Colonic mucosa (tissue), 4 donors: ENCODE measurements at regions not wholly inside any gene's neighbourhood (a gene's known extent, or its start where the extent isn't known, plus 50 kb on each side); places are given as distances from the start of the nearest gene placed in this dataset.

Experiments used
- DNase-seq: peaks from one replicate; pipeline ENCODE4 v3.0.0-alpha.2; 2020
- H3K27ac ChIP-seq: fragments of 200-600 bp; one replicate; pipeline ENCODE4 v1.8.0; 2021
- H3K27me3 ChIP-seq: fragments of 200-600 bp; one replicate; pipeline ENCODE4 v1.8.0; 2021
- H3K36me3 ChIP-seq: fragments of 200-600 bp; one replicate; pipeline ENCODE4 v1.8.0; 2021
- H3K4me1 ChIP-seq: fragments of 200-600 bp; one replicate; pipeline ENCODE4 v1.8.0; 2021; ENCODE audit warnings: mild to moderate bottlenecking
- H3K4me3 ChIP-seq: fragments of 200-600 bp; one replicate; pipeline ENCODE4 v1.8.0; 2021
- H3K9ac ChIP-seq, 2 donors: one replicate each; pipeline ENCODE4 v1.7.0; 2013; ENCODE audit warnings: control low read depth in 2 of 2, low read depth in 2 of 2, low read length in 2 of 2
- H3K9me3 ChIP-seq: fragments of 200-600 bp; one replicate; pipeline ENCODE4 v1.8.0; 2021
- CTCF ChIP-seq: fragments of 200-600 bp; IDR thresholded peaks from one replicate; pipeline ENCODE4 v1.8.0; 2022; ENCODE audit warnings: antibody characterized with exemption, mild to moderate bottlenecking
- intact Hi-C: fragments of 100-400 bp; cut with DNase I; formaldehyde crosslinking; loops from one replicate; pipeline ENCODE4 v1.14.1; 2022
- donor health status: healthy.
- donor health status: DM: no; HTN: no; CAD: no.
- donor health status: DM: no; HTN: no; CAD: no.

- H3K4me3 ChIP-seq = no peak overlapping the region
- H3K4me1 ChIP-seq = no peaks in the 10 kb centered on the region
- H3K27ac ChIP-seq = no peak overlapping the region
- TF ChIP-seq CTCF = no peak
- no peaks in the 10 kb centered on the region for H3K36me3 ChIP-seq
- intact Hi-C loops = no loop called here
- H3K9ac ChIP-seq = no peak overlapping the region
- no peak for DNase-seq
- H3K9me3 ChIP-seq = no peaks in the 10 kb centered on the region
- H3K27me3 ChIP-seq = no peaks in the 10 kb centered on the region
Observed at GRCh38 chr20:58596244-58596643, 54.8 kb upstream of the STX16 start.

- Histone ChIP-seq H3K36me3 (no peaks in the 10 kb centered on the region), H3K9me3 (no peaks in the 10 kb centered on the region), H3K27ac (no peak overlapping the region), H3K27me3 (no peaks in the 10 kb centered on the region), H3K4me3 (no peak overlapping the region), H3K9ac (no peak overlapping the region), H3K4me1 (no peaks in the 10 kb centered on the region)
- TF ChIP-seq CTCF = no peak
- intact Hi-C loops = no loop called here
- DNase-seq = peak; percentile 30
Observed at GRCh38 chr20:58595167-58595566, 55.9 kb upstream of the STX16 start.

- no peaks in the 10 kb centered on the region for H3K36me3 ChIP-seq
- no peak overlapping the region for H3K9ac ChIP-seq
- intact Hi-C loops = no loop called here
- no peak overlapping the region for H3K27ac ChIP-seq
- no peaks in the 10 kb centered on the region for H3K27me3 ChIP-seq
- H3K9me3 ChIP-seq = no peaks in the 10 kb centered on the region
- no peaks in the 10 kb centered on the region for H3K4me1 ChIP-seq
- no peak for DNase-seq
- H3K4me3 ChIP-seq = no peak overlapping the region
- TF ChIP-seq CTCF = no peak
Observed at GRCh38 chr20:58593880-58594638, 57.0 kb upstream of the STX16 start.

- Histone ChIP-seq H3K27ac (no peak overlapping the region), H3K9ac (no peak overlapping the region), H3K36me3 (no peaks in the 10 kb centered on the region), H3K4me3 (no peak overlapping the region), H3K4me1 (no peaks in the 10 kb centered on the region), H3K27me3 (no peaks in the 10 kb centered on the region), H3K9me3 (no peaks in the 10 kb centered on the region)
- intact Hi-C loops = no loop called here
- no peak for DNase-seq
- TF ChIP-seq CTCF = no peak
Observed at GRCh38 chr20:58592076-58592695, 58.9 kb upstream of the STX16 start.

- no peak for TF ChIP-seq CTCF
- H3K4me3 ChIP-seq = no peak overlapping the region
- no peak overlapping the region for H3K9ac ChIP-seq
- no peaks in the 10 kb centered on the region for H3K36me3 ChIP-seq
- intact Hi-C loops = no loop called here
- no peaks in the 10 kb centered on the region for H3K27me3 ChIP-seq
- no peaks in the 10 kb centered on the region for H3K9me3 ChIP-seq
- DNase-seq = no peak
- no peaks in the 10 kb centered on the region for H3K4me1 ChIP-seq
- no peak overlapping the region for H3K27ac ChIP-seq
Observed at GRCh38 chr20:58590679-58591473, 60.2 kb upstream of the STX16 start.
